Breast epithelium (tissue), 4 donors: ENCODE measurements at regions not wholly inside any gene's neighbourhood (a gene's known extent, or its start where the extent isn't known, plus 50 kb on each side); places are given as distances from the start of the nearest gene placed in this dataset.

Experiments used
- DNase-seq, 2 donors: peaks; one replicate each; pipeline ENCODE4 v3.0.0-alpha.2; 2019; ENCODE audit warnings: low spot score in 2 of 2
- H3K27ac ChIP-seq, 2 donors: fragments of 200-600 bp; sonication (generic) in 1 of 2; one replicate each; pipeline ENCODE4 v1.5.1; 2016 to 2019; ENCODE audit warnings: mild to moderate bottlenecking in 1 of 2
- H3K27me3 ChIP-seq, 2 donors: fragments of 200-600 bp; sonication (generic) in 1 of 2; one replicate each; pipeline versions ENCODE4 v1.5.1 to v1.6.0; 2017 to 2019; ENCODE audit warnings: control low read depth in 1 of 2, mild to moderate bottlenecking in 1 of 2
- H3K36me3 ChIP-seq: fragments of 200-600 bp; one replicate; pipeline ENCODE4 v1.5.1; 2019
- H3K4me1 ChIP-seq, 2 donors: fragments of 200-600 bp; sonication (generic); one replicate each; pipeline ENCODE4 v1.5.1; 2016 to 2019; ENCODE audit warnings: control low read depth in 1 of 2
- H3K4me3 ChIP-seq, 3 donors: fragments of 200-600 bp; sonication (generic); 1 replicate in 2 of 3; 2 replicates in 1 of 3; pipeline ENCODE4 v1.5.1; 2016 to 2019; ENCODE audit warnings: mild to moderate bottlenecking in 3 of 3, moderate library complexity in 2 of 3
- H3K9me3 ChIP-seq, 2 donors: fragments of 200-600 bp; sonication (generic) in 1 of 2; one replicate each; pipeline ENCODE4 v1.5.1; 2016 to 2019; ENCODE audit warnings: control low read depth in 1 of 2
- CTCF ChIP-seq, 3 donors: fragments of 450-650 bp; IDR thresholded peaks; one replicate each; pipeline ENCODE4 v1.5.1; 2016 to 2017; ENCODE audit warnings: antibody characterized with exemption in 3 of 3, mild to moderate bottlenecking in 3 of 3, moderate library complexity in 3 of 3
- POLR2A ChIP-seq: fragments of 450-650 bp; IDR thresholded peaks from one replicate; pipeline ENCODE4 v1.6.1; 2016; ENCODE audit warnings: antibody characterized with exemption, mild to moderate bottlenecking, moderate library complexity
- POLR2AphosphoS5 ChIP-seq, 3 donors: sonication (generic); formaldehyde crosslinking; IDR thresholded peaks; one replicate each; pipeline ENCODE4 v1.6.1; 2017; ENCODE audit warnings: antibody characterized with exemption in 3 of 3
- intact Hi-C: fragments of 100-400 bp; cut with DNase I; formaldehyde crosslinking; loops from one replicate; pipeline ENCODE4 v1.15.1; 2023; ENCODE audit warnings: low total_unique reads

- Histone ChIP-seq H3K36me3 (no peaks in the 10 kb centered on the region), H3K4me1 (no peaks in the 10 kb centered on the region), H3K4me3 (no peak overlapping the region), H3K9me3 (no peaks in the 10 kb centered on the region), H3K27me3 (no peaks in the 10 kb centered on the region), H3K27ac (no peak overlapping the region)
- TF ChIP-seq POLR2AphosphoS5 (IDR thresholded peaks at IDR 0.05) (no peak), CTCF (IDR thresholded peaks at IDR 0.05) (no peak), POLR2A (no peak)
- DNase-seq, result no peak
- intact Hi-C loops, result no loop called here
These were observed 446.4 kb upstream of the ID2 start for GRCh38 chr2:8235419-8235818.

- Histone ChIP-seq H3K27me3 (no peaks in the 10 kb centered on the region), H3K9me3 (no peaks in the 10 kb centered on the region), H3K4me1 (no peaks in the 10 kb centered on the region), H3K4me3 (no peak overlapping the region), H3K36me3 (no peaks in the 10 kb centered on the region), H3K27ac (no peak overlapping the region)
- intact Hi-C loops, result no loop called here
- no peak for DNase-seq
- TF ChIP-seq POLR2A (no peak), POLR2AphosphoS5 (IDR thresholded peaks at IDR 0.05) (no peak)
These were observed 445.5 kb upstream of the ID2 start for GRCh38 chr2:8236391-8236790.

- no peaks in the 10 kb centered on the region for H3K36me3 ChIP-seq
- H3K9me3 ChIP-seq, result peaks cover 1 to 2% of the 10 kb centered on the region in 2 donors
- H3K4me1 ChIP-seq, result no peaks in the 10 kb centered on the region
- TF ChIP-seq POLR2A (no peak), POLR2AphosphoS5 (IDR thresholded peaks at IDR 0.05) (no peak), CTCF (IDR thresholded peaks at IDR 0.05) (no peak)
- H3K4me3 ChIP-seq, result no peak overlapping the region
- intact Hi-C loops, result loop anchor here (1.0 kb wide), 1 partner anchor 11 kb away; no protein-coding TSS in a partner anchor
- no peaks in the 10 kb centered on the region for H3K27me3 ChIP-seq
- no peak overlapping the region for H3K27ac ChIP-seq
- no peak for DNase-seq
These were observed 443.2 kb upstream of the ID2 start for GRCh38 chr2:8238521-8239230.

- no peaks in the 10 kb centered on the region for H3K36me3 ChIP-seq
- H3K27ac ChIP-seq, result no peak overlapping the region
- intact Hi-C loops, result no loop called here
- no peaks in the 10 kb centered on the region for H3K4me1 ChIP-seq
- TF ChIP-seq POLR2A (no peak), POLR2AphosphoS5 (IDR thresholded peaks at IDR 0.05) (no peak), CTCF (IDR thresholded peaks at IDR 0.05) (no peak)
- H3K27me3 ChIP-seq, result no peaks in the 10 kb centered on the region
- no peak for DNase-seq
- H3K4me3 ChIP-seq, result no peak overlapping the region
- peaks cover 4 to 6% of the 10 kb centered on the region in 2 donors for H3K9me3 ChIP-seq
These were observed 442.2 kb upstream of the ID2 start for GRCh38 chr2:8239531-8240088.

- intact Hi-C loops, result no loop called here
- Histone ChIP-seq H3K36me3 (no peaks in the 10 kb centered on the region), H3K4me3 (no peak overlapping the region), H3K4me1 (no peaks in the 10 kb centered on the region), H3K27me3 (no peaks in the 10 kb centered on the region), H3K9me3 (peaks cover 4 to 6% of the 10 kb centered on the region in 2 donors), H3K27ac (no peak overlapping the region)
- DNase-seq, result no peak
- no peak for TF ChIP-seq CTCF (IDR thresholded peaks at IDR 0.05)
- no peak for TF ChIP-seq POLR2AphosphoS5 (IDR thresholded peaks at IDR 0.05)
- no peak for TF ChIP-seq POLR2A
These were observed 440.5 kb upstream of the ID2 start for GRCh38 chr2:8241317-8241716.
